T-cell (primary cell): ENCODE measurements at regions not wholly inside any gene's neighbourhood (a gene's known extent, or its start where the extent isn't known, plus 50 kb on each side); places are given as distances from the start of the nearest gene placed in this dataset.

Experiments
- ATAC-seq, 4 experiments: fragments of 200-7000 bp in 3 of 4; fragments of 150-1000 bp in 1 of 4; cut with Tn5 transposase; replicated peaks in 1 of 4; 1 replicate in 3 of 4; 2 replicates in 1 of 4; pipeline ENCODE4 v1.10.0; 2021; ENCODE audit warnings: moderate library complexity in 3 of 4, mild to moderate bottlenecking in 2 of 4, moderate number of reproducible peaks in 1 of 4
- CTCF ChIA-PET, 2 donors: fragments of 300-600 bp; sonication (Branson Sonifier 250); formaldehyde crosslinking; loops; one replicate each; lab custom pipeline; 2022; ENCODE audit warnings: antibody characterized with exemption in 2 of 2; lab: Charles Lee
- POLR2A ChIA-PET, 2 donors: fragments of 300-600 bp; sonication (Branson Sonifier 250); formaldehyde crosslinking; loops; one replicate each; lab custom pipeline; 2022; ENCODE audit warnings: antibody characterized with exemption in 2 of 2; lab: Charles Lee
- DNase-seq, 35 experiments: peaks; one replicate each; pipeline versions ENCODE4 v3.0.0 to v3.0.0-alpha.2; 2013 to 2023
- H3K27ac ChIP-seq: one replicate; pipeline ENCODE4 v1.5.1; 2013; ENCODE audit warnings: low read length
- H3K27me3 ChIP-seq, 2 experiments: replicated peaks in 1 of 2; 1 replicate in 1 of 2; 2 replicates in 1 of 2; pipeline versions ENCODE4 v1.6.1 to v1.7.0; 2013; ENCODE audit warnings: low read length in 1 of 2, mixed read lengths in 1 of 2; ENCODE audit not compliant: control insufficient read depth in 2 of 2, insufficient read depth in 2 of 2; ENCODE audit errors: extremely low read depth in 1 of 2
- H3K36me3 ChIP-seq, 2 donors: 1 replicate in 1 of 2; 2 replicates in 1 of 2; pipeline versions ENCODE4 v1.6.1 to v1.7.0; 2013; ENCODE audit warnings: low read length in 1 of 2; ENCODE audit not compliant: control insufficient read depth in 2 of 2, insufficient read depth in 1 of 2; ENCODE audit errors: extremely low read depth in 1 of 2
- H3K4me1 ChIP-seq, 2 experiments: 1 replicate in 1 of 2; 2 replicates in 1 of 2; pipeline versions ENCODE4 v1.6.1 to v1.7.0; 2013; ENCODE audit warnings: low read length in 2 of 2, mixed read lengths in 1 of 2; ENCODE audit not compliant: insufficient read depth in 2 of 2, control insufficient read depth in 1 of 2; ENCODE audit errors: extremely low read depth in 1 of 2
- H3K4me3 ChIP-seq, 2 donors: 1 replicate in 1 of 2; 2 replicates in 1 of 2; pipeline versions ENCODE4 v1.5.1 to v1.7.0; 2013; ENCODE audit warnings: mild to moderate bottlenecking in 2 of 2, low read length in 1 of 2, moderate library complexity in 1 of 2; ENCODE audit not compliant: control insufficient read depth in 1 of 2; ENCODE audit errors: extremely low read depth in 1 of 2
- H3K9me3 ChIP-seq: 2 replicates; pipeline ENCODE4 v1.7.0; 2013
- H3K27ac Mint-ChIP-seq, 2 donors: one replicate each; pipeline ENCODE4 v1.8.0; 2020 to 2021; ENCODE audit warnings: mild to moderate bottlenecking in 2 of 2, mixed read lengths in 2 of 2
- H3K27me3 Mint-ChIP-seq, 2 donors: one replicate each; pipeline ENCODE4 v1.8.0; 2021 to 2022; ENCODE audit warnings: mixed read lengths in 2 of 2
- H3K36me3 Mint-ChIP-seq: one replicate; pipeline ENCODE4 v1.8.0; 2021; ENCODE audit warnings: mixed read lengths
- H3K4me1 Mint-ChIP-seq, 3 donors: one replicate each; pipeline ENCODE4 v1.8.0; 2020 to 2022; ENCODE audit warnings: mixed read lengths in 3 of 3, mild to moderate bottlenecking in 1 of 3
- H3K4me3 Mint-ChIP-seq, 3 donors: one replicate each; pipeline ENCODE4 v1.8.0; 2020 to 2022; ENCODE audit warnings: mild to moderate bottlenecking in 3 of 3, mixed read lengths in 3 of 3, moderate library complexity in 3 of 3
- H3K9me3 Mint-ChIP-seq, 3 donors: one replicate each; pipeline ENCODE4 v1.8.0; 2020 to 2022; ENCODE audit warnings: mixed read lengths in 3 of 3
- WGBS: methylation state at CpG from one replicate; pipeline ENCODE4 v1.1.5; 2013; ENCODE audit warnings: missing lambda C conversion rate; ENCODE audit not compliant: insufficient coverage; 5-methylcytosine and 5-hydroxymethylcytosine counted together

- H3K4me3 ChIP-seq, result no peak overlapping the region
- H3K27me3 ChIP-seq, result peaks cover 0 to 9% of the 10 kb centered on the region in 2 experiments
- no peak for DNase-seq
- peaks cover 4 to 28% of the 10 kb centered on the region in 2 donors for H3K27me3 Mint-ChIP-seq
- POLR2A ChIA-PET, result no interaction called here
- H3K36me3 ChIP-seq, result no peaks in the 10 kb centered on the region
- H3K9me3 Mint-ChIP-seq, result peaks cover 2 to 16% (median 12%) of the 10 kb centered on the region in 3 donors
- WGBS, result no CpG with 5 or more reads among the region's 3 CpGs
- no peaks in the 10 kb centered on the region for H3K4me1 ChIP-seq
- no peaks in the 10 kb centered on the region for H3K4me1 Mint-ChIP-seq
- ATAC-seq, result no peak
- no peak overlapping the region for H3K27ac ChIP-seq
- no peak overlapping the region for H3K4me3 Mint-ChIP-seq
- H3K36me3 Mint-ChIP-seq, result no peaks in the 10 kb centered on the region
- no peaks in the 10 kb centered on the region for H3K9me3 ChIP-seq
- CTCF ChIA-PET, result no interaction called here
- H3K27ac Mint-ChIP-seq, result no peak overlapping the region
Measured at GRCh38 chr6:4377603-4378002, 242.2 kb upstream of the ECI2 start.

- ChIA-PET POLR2A (no interaction called here), CTCF (no interaction called here)
- Histone ChIP-seq H3K9me3 (no peaks in the 10 kb centered on the region), H3K27ac (no peak overlapping the region), H3K36me3 (no peaks in the 10 kb centered on the region), H3K27me3 (peaks cover 0 to 11% of the 10 kb centered on the region in 2 experiments), H3K4me1 (no peaks in the 10 kb centered on the region), H3K4me3 (no peak overlapping the region)
- WGBS, result 78% methylated on average over 7 of the region's 7 CpGs
- H3K27me3 Mint-ChIP-seq, result peaks cover 6 to 12% of the 10 kb centered on the region in 2 donors
- H3K9me3 Mint-ChIP-seq, result no peaks in the 10 kb centered on the region
- H3K36me3 Mint-ChIP-seq, result no peaks in the 10 kb centered on the region
- DNase-seq (no peak), ATAC-seq (no peak)
- H3K27ac Mint-ChIP-seq, result no peak overlapping the region
- no peak overlapping the region for H3K4me3 Mint-ChIP-seq
- no peaks in the 10 kb centered on the region for H3K4me1 Mint-ChIP-seq
Measured at GRCh38 chr6:4374216-4374615, 238.8 kb upstream of the ECI2 start.

GRCh38 chr6:4372866-4373265 lies 237.5 kb upstream of the ECI2 start:
- H3K4me1 ChIP-seq, result no peaks in the 10 kb centered on the region

GRCh38 chr6:4371207-4371921 lies 236.0 kb upstream of the ECI2 start:
- ATAC-seq, result no peak
- Mint-ChIP-seq H3K27ac (no peak overlapping the region), H3K27me3 (peaks cover 11 to 15% of the 10 kb centered on the region in 2 donors), H3K9me3 (no peaks in the 10 kb centered on the region), H3K4me1 (no peaks in the 10 kb centered on the region), H3K4me3 (no peak overlapping the region), H3K36me3 (no peaks in the 10 kb centered on the region)
- H3K4me1 ChIP-seq, result no peaks in the 10 kb centered on the region
- WGBS, result 84% methylated on average over 5 of the region's 10 CpGs
- H3K27ac ChIP-seq, result no peak overlapping the region
- H3K4me3 ChIP-seq, result no peak overlapping the region
- peaks cover 0 to 7% of the 10 kb centered on the region in 2 experiments for H3K27me3 ChIP-seq
- POLR2A ChIA-PET, result no interaction called here
- H3K36me3 ChIP-seq, result no peaks in the 10 kb centered on the region
- CTCF ChIA-PET, result no interaction called here
- no peaks in the 10 kb centered on the region for H3K9me3 ChIP-seq
- no peak for DNase-seq

More at GRCh38 chr6:4372866-4373265, 237.5 kb upstream of the ECI2 start:
- Mint-ChIP-seq H3K27me3 (peaks cover 9% of the 10 kb centered on the region in 2 donors), H3K4me3 (no peak overlapping the region), H3K4me1 (no peaks in the 10 kb centered on the region), H3K9me3 (no peaks in the 10 kb centered on the region), H3K36me3 (no peaks in the 10 kb centered on the region), H3K27ac (no peak overlapping the region)
- 89% methylated on average over 1 of the region's 2 CpGs for WGBS
- POLR2A ChIA-PET, result no interaction called here
- ATAC-seq (no peak), DNase-seq (no peak)
- H3K27me3 ChIP-seq, result peaks cover 0 to 11% of the 10 kb centered on the region in 2 experiments
- H3K36me3 ChIP-seq, result no peaks in the 10 kb centered on the region
- CTCF ChIA-PET, result no interaction called here
- H3K4me3 ChIP-seq, result no peak overlapping the region
- no peaks in the 10 kb centered on the region for H3K9me3 ChIP-seq
- H3K27ac ChIP-seq, result no peak overlapping the region

- Histone ChIP-seq H3K27me3 (peaks cover 0 to 7% of the 10 kb centered on the region in 2 experiments), H3K36me3 (no peaks in the 10 kb centered on the region), H3K9me3 (no peaks in the 10 kb centered on the region), H3K4me1 (no peaks in the 10 kb centered on the region), H3K27ac (no peak overlapping the region), H3K4me3 (no peak overlapping the region)
- H3K9me3 Mint-ChIP-seq, result no peaks in the 10 kb centered on the region
- H3K4me3 Mint-ChIP-seq, result no peak overlapping the region
- H3K27ac Mint-ChIP-seq, result no peak overlapping the region
- DNase-seq, result no peak
- no peaks in the 10 kb centered on the region for H3K4me1 Mint-ChIP-seq
- ChIA-PET POLR2A (no interaction called here), CTCF (no interaction called here)
- H3K27me3 Mint-ChIP-seq, result peaks cover 11 to 15% of the 10 kb centered on the region in 2 donors
- H3K36me3 Mint-ChIP-seq, result no peaks in the 10 kb centered on the region
- ATAC-seq, result no peak
- no CpG with 5 or more reads among the region's 3 CpGs for WGBS
Measured at GRCh38 chr6:4370066-4370465, 234.7 kb upstream of the ECI2 start.

GRCh38 chr6:4369616-4370015 lies 234.2 kb upstream of the ECI2 start:
- CTCF ChIA-PET, result no interaction called here
- Histone ChIP-seq H3K27ac (no peak overlapping the region), H3K4me1 (no peaks in the 10 kb centered on the region), H3K9me3 (no peaks in the 10 kb centered on the region), H3K27me3 (peaks cover 0 to 7% of the 10 kb centered on the region in 2 experiments), H3K36me3 (no peaks in the 10 kb centered on the region), H3K4me3 (no peak overlapping the region)
- Mint-ChIP-seq H3K36me3 (no peaks in the 10 kb centered on the region), H3K27me3 (peaks cover 11 to 14% of the 10 kb centered on the region in 2 donors), H3K27ac (no peak overlapping the region), H3K4me3 (no peak overlapping the region), H3K4me1 (no peaks in the 10 kb centered on the region), H3K9me3 (no peaks in the 10 kb centered on the region)
- WGBS, result 65% methylated on average over 2 of the region's 4 CpGs
- ATAC-seq, result no peak
- POLR2A ChIA-PET, result no interaction called here
- no peak for DNase-seq
